ENCODE measurements at regions not wholly inside any gene's neighbourhood (a gene's known extent, or its start where the extent isn't known, plus 50 kb on each side); places are given as distances from the start of the nearest gene placed in this dataset.

DNA sequence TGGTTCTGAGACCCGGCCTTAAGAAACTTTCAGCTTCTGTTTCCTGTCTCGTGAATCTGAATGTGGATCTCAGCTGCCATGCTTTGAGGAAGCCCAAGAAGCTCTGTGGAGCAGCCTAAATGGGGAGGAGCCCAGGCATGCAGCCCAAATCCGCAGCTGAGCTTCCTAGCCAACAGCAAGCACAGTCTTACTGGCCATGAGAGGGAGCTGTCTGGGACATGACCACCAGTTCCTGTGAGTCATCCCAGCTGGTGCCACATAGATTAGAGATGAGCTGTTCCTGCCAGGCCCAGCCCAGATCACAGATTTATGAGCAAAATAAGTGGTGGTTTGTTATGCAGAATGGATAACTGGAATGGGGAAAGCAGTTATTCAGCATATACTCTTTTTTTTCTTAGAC lies 224.4 kb upstream of the APCDD1 start:
- DNase-seq: no peak

DNA sequence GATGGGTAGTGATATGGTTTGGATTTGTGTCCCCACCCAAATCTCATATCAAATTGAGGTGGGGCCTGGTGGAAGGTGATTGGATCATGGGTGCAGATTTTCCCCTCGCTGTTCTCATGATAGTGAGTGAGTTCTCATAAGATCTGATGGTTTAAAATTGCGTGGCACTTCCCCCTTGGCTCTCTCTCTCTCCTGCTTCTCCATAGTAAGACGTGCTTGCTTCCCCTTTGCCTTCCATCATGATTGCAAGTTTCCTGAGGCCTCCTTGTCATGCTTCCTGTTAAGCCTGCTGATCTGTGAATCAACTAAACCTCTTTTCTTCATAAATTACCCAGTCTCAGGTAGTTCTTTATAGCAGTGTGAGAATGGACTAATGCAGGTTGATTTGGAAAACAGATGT lies 223.2 kb upstream of the APCDD1 start:
- no peak for DNase-seq

DNA sequence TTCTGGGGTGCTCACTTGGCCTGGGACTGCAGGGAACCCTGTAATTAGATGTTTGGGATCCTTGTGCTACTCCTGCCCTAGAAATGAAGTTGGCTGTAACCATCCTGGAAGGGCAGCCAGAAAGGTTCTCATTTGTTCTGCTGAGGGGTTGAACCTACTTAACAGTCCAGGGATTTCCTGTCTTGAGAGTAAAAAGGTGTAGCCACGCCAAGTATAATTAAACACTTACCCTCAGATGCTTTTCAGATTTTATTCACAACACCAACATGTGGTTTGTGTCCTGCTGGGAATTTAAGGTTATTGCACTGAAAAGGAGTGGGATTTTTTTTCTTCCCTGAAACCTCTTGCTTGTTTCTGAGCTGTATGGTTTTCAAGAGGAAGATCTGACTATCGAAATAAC lies 222.4 kb upstream of the APCDD1 start:
- no peak for DNase-seq

DNA sequence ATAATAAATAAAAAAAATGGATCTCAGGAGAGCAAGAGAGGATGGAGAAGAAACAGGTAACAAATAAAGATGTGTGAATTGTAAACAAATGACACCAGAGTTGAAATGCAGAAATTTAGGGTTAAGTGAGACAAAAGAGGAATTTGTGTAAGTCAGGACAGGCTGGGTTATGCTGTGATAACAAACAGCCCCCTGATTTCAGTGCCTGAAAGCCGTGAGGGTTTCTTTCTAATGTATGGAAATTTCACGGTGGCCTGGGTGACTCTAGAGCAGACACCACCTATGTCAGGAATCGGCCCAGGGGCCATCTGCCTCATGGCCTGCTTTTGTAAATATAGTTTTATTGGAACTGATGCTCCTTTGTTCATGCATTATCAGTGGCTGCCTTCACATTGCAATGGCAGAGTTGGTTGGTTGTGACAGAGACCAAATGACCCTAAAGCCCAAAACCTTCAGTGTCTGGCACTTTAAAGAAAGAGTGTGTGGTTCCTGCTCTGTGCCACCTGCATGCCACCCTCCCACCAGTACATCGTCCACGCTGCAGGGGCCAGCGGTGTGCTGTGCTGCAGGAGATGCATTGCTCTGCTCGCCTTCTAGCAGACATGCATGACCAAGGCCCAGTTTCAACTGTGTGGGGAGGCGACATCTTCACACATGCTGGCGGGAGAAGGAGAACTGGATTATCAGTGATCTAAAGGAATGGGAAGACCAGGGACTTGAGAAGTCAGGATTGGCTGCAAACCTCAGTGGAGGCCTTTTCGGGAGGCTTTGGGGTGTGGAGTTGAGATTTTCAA lies 221.2 kb upstream of the APCDD1 start:
- no peak for DNase-seq

DNA sequence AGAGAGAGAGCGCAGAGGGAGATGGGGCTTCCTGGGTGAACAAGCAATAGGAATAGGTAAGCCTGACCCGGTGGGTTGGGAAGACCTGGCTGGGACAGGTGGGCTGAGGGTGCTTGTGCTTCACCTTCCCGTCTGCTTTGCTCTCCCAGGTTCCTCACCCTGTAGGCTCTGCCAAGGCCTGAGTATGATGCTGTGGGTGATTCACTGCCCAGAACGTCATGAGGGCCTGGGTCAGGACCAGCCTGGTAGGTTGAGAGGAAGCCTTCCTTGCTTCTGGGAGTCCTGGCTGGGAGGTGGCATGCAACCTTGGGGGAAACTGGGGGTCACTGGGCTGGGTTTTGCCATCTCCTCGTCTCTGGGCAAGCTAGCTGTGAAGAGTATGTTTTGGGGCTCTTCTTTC lies 220.2 kb upstream of the APCDD1 start:
- no peak for DNase-seq

DNA sequence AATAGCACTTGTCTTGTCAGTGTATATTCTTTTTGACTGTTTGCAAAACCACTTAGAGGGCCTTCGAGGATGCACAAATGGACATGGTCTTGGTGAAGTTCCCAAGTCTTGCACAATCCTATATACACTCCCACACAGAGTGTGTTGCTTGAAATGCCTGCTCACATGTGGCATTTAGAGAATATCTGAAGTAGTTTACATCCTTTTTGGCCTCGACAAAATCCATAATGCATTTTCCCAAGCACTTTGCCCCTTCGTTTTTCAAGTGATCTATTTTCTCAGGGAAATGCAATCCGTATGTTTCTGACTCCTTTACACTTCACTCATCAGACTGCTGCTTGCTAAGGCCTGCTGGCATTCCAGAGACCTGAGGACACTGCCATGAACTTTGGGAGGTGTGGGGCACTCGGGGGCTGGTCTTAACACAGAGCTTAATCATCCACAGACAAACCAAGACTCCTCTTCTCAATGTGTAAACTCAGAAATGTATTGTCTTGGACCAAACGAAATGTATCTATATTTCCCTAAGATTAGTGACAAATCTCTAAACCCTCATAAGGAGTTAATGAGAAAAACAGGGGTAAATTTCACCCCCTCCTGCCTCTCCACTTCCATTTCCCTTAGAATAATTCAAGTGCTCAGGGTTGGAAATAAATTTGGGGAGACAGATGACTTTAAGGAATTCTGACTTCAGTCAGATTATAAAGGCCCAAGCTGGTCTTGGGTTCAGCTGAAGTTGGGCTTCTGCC lies 219.3 kb upstream of the APCDD1 start:
- no peak for DNase-seq

DNA sequence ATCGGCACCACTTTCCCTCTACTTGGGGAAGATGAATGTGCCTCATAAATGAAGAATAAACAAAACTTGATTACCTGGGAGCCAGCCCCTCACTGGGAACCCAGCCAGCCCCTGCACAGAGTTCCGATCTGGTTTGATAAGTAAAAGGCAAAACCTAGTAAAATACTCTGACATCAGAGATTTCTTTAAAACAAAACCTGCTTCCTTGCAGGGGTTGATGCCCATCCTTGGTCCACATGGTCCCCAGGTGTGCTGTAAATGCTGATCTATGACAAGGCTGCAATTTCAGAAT lies 218.8 kb upstream of the APCDD1 start:
- no peak for DNase-seq

DNA sequence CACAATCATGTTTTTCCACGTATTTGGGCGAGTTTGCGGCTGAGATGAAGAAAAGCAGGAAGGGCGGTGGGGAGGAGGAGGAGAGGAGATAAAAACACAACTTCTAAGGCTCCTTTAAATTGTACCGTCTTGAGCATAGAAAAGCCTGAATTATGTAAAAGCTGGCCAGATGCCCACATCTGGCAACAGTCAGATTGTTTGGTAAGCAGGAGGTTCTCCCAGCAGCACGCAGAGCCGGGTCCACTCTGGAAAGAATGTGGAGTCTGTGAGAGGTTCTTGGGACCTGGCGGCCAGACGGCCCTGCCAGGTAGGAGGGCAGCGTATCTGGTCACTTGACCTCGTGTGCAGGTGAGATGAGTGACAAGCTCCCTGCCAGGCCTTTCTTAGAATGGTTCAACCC lies 215.3 kb upstream of the APCDD1 start:
- DNase-seq: no peak

DNA sequence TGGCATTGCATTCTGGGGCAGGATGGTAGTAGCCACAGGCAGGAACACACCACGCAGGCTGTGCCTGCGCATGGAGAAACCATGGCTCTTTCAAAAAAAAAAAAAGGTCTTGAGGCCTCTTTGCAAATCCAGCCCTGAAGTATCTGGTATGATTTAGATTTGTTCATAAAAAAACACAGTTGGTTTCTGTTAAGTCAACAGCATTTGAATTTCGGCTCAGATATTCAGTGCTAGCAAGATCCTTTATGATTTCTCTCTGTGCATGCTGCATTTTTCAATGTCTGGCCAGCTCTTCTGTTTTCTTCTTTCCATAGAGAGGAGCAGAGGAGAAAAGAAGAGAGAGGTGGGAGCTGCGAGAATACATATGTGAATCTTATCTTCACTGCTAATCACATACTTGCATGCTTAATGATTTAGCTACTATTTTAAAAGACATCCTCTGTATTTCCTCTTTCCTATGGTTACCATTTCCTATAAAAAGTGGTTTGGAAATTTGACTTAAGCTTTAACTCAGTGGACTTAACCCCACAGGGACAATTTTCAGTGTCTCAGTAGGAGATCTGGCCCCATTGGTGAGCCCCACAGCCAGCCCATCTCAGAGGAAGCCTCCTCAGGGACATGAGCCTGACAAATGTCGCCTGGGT lies 214.3 kb upstream of the APCDD1 start:
- no peak for DNase-seq

DNA sequence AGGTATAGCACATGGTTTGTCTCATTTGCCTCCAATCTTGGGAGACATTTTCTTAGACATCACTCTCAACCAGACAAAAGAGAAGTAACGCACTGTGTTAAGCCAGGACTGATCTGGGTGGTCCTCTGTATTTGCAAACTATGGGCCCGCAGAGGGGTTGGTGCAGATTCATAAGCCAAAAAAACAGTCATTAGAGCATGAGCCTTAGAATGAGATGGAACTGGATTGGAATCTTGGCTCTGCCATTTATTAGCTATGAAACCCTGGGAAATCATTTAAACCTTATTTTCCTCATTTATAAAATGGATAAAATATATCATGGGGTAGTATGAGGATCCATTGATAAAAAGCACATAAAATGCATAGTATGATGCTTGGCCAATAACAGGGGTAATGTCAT lies 213.5 kb upstream of the APCDD1 start:
- no peak for DNase-seq

DNA sequence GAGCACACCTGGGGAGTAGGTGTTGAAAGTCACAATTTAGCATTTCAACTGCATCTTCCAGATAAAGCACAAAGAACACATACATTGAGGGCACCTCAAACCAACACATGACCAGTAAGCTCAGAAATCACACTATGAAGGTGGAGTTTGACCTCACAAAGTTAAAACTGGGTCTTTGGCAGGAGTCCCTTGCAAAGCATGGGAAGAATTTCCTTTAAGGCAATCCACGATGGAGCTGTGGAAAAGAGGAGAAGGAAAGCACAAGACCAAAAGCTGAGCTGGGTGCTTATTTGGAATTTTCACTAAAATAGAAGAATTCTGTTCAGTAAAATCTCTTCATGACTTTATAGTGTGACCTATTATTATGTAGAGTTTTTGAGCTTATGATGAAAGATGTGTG lies 212.9 kb upstream of the APCDD1 start:
- DNase-seq: no peak

DNA sequence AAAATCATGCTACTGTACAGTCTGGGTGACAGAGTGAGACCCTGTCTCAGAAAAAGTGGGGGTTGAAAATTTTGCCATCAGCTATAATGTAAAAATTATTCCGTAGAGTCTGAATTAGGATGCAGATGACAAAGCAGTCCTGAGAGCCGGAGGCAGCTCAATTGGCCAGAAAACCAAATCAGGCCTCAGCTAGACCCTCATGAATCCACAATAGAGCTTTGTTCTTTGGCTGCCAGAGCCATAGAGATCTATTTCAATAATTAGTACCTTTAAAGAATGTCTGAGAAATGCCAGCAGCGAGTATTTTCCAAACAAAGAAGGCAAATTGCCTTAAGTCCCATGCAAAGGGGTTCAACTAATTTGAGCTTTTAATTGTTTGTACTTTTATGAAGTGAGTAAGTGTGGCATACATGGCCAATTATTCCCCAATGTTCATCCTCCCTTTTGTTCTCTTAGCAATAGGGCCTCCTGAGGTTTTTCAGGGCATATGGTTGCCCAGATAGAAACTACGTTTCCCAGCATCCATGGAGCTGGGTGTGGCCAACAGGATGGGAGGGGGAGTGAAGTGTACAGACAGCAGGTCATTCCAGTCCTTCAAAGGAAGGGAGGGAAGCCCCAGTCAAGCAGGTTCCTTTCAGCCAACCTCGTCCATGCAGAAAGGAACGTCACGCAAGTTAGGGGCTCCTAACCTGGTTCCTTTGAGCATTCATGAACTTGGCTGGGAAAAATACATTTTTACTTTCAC lies 211.3 kb upstream of the APCDD1 start:
- no peak for DNase-seq

DNA sequence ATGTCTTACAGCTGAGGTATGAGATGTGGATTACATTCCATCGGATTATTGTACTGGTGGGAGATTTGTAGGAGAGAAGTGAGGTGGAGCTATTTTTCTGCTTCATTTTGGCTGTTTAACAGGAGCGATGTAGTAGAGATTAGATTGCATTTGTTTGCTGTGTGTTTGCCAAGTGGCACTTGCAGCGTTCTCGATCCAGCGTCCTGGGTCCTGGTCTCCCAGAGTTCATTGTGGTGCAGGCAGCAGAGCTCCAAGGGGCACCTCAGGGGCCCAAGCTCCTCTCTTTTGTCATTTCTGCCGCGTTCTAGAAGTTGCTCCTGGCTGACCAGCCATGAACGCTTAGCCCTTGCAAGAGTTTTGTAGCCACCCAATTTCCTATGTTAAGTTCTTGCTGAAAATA lies 210.1 kb upstream of the APCDD1 start:
- DNase-seq: no peak

DNA sequence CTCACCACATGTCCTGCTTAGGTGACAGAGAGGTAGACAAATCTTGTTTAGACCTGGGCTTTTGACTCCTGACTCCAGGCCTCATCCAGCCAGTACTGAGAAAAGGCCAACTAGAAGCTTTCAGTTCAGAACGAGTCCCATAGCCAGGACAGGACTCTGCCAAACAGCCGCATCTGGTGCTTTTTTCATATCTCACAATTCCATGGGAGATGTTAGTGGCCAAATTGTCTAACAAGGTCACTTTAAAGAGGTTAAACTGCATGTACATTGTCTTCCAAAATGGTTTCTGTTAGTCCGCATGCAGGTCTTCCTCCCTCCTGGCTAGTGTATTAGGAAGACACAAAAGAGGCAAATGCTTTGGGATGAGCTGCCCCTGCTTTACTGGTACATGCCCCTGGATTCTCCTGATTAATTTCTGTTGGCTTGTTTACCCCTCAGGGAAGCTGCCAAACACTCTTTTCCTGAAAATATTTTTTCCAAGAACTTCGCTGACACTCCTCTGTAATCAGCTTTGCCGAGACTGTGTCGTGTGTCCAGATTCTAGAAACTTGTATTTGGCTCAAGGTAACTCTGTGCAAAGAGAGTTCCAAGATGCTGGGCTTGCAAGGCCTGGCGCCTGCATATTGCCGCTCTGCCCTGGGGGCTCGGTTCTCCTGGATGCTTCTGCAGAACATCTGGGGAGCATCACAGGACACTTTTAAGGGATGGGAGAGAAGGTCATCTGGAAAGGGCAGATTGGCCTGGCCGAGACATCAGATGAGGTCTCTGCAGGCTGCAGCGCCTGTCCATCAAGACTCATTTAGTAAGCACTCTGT lies 209.2 kb upstream of the APCDD1 start:
- DNase-seq: no peak

DNA sequence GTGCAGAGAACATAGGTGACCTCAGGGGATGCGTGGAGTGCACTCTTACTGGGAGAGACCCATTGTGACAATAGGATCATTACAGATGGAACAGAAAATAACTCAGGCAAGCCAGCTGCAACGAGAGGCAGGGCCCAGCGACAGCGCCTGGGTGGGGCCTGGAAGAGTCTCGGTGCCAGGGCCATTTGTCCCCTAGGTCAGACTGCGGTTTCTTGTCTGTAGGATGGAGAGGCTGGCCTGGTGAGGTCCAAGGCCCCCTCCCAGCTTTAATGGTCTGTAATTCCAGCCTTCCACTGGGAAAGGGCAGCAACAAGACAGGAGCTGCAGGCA lies 208.6 kb upstream of the APCDD1 start:
- DNase-seq: no peak

DNA sequence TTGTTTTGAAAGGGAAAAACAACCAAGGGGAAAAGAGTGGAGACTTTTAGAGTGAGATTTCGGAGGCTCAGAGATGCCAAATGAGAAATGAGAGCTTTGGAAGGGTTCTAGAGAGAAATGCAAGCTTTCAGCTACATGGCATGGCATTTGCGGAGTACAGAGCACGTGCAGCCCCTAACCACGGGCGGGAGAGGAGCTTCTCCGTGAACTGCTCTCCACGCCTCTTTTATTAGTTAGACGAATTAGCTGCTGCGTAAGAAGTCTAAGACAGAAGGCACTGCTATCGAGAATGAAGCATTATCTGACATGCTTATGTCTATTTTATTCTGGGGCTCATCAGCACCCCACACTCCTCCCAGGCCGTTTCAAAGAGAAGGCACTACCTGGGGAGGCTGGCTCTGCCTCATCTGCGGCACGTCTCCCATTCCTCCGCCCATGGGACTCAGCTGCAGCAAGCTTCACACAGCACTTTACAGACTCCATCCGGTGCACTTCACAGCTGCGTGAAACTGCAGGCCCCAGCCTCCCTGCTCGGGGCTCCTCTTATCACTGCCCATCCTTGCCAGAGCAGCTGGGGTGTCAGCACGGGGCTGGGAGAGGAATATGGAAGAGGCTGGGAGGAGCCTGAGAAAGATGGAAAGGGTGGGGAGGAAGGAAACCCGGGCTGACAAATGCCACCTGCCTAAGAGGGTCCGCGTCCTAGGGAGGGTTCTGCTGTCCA lies 207.3 kb upstream of the APCDD1 start:
- DNase-seq: no peak

DNA sequence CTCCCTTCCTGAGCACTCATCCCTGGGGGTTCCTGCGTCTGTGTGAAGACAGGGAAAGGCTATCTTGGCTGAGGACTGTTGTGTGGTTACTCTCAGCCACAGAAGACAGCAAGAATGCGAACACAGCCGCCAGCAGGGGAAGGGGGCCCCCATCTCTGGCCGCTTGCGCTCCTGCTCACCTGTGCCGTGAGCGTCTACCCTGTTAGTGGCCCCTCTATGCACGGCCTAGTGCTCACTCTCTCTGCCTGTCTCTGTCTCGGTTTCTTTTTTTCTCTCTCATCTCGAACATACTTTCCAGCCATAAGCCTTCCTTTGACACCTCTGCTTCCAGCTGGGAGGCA lies 206.7 kb upstream of the APCDD1 start:
- no peak for DNase-seq

DNA sequence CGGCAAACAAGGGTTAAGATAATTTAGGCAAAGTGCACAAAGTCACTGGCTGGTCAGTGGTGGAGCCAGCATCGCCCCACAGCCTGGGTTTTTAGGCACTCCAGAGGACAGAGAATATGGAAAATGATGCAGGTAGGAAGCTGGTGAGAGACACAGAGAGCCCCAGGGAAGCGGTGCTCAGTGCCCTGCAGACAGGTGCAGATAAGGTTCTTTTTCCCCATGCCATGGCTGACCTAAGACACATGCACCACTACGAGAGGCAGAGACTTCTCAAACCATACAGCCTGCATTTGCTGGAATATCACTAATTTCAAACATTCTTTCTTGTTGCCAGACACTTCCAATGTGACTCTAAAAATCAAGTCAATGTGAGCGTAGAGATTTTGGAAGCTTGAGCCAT lies 205.7 kb upstream of the APCDD1 start:
- no peak for DNase-seq

DNA sequence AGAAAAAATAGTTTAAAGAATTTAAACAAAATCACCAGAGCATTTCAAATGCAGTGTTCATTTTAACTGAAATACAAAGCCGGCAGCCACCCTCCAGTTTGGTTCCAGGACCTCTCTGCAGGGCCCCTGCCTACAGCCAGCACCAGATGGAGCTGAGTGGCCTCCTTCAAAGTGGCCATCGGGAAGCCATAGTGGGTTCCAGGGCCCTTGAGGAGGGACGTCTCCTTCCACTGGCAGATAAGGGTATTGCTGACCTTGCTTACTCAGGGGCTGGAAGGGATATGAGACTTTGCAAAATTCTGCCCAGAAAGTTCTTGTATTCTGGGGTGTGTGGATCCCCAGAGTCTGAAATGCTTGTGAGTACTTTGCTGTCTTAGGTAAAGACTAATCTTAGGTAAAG lies 205.2 kb upstream of the APCDD1 start:
- no peak for DNase-seq

DNA sequence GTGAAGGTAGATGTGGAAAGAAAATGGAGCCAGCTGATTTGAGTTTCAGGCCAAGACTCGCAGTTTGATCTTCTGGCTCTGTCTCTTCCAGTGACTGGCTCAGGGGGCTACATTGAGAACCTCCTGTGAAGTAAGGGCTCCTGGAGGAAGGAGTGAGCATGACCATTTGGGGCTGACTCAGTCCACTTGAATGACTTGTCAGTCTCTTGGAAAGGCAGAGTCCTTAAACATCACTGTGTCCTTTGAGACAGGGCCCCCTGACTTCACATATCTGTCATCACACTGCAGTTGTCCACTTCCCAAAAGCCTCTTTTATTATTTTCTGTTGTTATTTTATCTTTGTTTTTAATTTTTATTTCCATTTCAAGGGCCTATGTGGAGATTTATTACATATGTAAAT lies 204.6 kb upstream of the APCDD1 start:
- no peak for DNase-seq

DNA sequence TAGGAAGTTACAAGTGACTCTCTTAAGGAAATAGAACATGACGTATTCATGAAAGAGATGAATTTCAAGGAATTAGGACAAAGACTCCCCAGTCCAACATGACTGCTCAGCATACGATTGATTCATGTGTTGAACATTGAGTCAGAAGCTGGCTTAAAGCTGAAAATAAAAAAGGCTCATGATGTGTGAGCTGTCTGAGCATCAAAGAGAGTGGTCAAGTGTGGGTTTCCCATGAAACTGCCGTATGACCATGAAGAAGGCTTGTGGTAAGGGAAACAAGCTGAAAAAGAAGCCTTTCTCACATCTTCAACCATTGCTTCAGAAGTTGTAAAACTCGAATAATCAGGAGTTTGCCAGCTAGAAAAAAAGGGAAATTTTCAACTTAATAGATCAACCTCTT lies 201.9 kb upstream of the APCDD1 start:
- DNase-seq: no peak

DNA sequence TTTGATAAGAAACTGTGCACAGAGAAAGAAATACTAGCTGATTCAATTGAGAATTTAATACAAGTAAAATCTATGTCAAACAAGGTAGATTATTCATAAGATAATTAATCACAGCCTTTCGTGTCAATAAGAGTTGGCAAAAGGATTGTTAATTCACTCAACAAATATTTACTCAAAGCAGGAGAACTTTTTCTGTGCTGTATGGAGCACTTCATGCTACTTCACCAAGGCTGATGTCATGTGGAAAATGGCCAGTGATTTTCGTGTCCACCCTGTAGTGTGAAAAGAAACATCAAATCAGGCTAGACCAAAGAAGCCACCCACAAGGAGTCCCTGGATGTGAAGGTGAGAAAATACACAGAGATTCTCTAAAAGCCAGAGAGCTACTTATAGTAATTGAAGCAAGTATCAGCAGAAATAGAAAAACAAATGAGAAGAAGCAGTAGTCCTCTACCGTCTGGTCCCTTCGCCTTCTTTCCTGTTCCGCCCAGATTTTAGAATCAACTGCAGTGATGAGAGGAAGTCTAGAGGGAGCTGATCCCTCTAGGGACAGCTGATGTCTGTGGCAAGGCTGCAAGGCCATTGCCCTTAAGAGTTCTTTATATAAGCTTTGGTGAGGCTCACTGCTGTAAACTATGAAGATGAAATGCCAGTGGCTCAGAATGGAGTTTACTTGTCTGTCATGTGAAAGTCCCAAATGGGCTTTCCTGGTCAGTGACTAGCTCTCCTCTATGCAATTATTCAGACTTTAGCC lies 201.3 kb upstream of the APCDD1 start:
- no peak for DNase-seq
